SK-N-SH (cell line): ENCODE measurements at regions not wholly inside any gene's neighbourhood (a gene's known extent, or its start where the extent isn't known, plus 50 kb on each side); places are given as distances from the start of the nearest gene placed in this dataset.

Experiments
- CTCF ChIP-seq: fragments of 200-600 bp; sonication (generic); IDR thresholded peaks from 2 replicates; pipeline ENCODE4 v1.6.1; 2017; ENCODE audit warnings: antibody characterized with exemption, mild to moderate bottlenecking, moderate library complexity
- EZH2phosphoT487 ChIP-seq: fragments of 200-600 bp; sonication (generic); IDR thresholded peaks from 2 replicates; pipeline ENCODE4 v1.6.1; 2017; ENCODE audit warnings: low read depth, mixed run types, mild to moderate bottlenecking, antibody characterized with exemption, moderate library complexity, borderline replicate concordance
- FOXJ3 ChIP-seq: sonication (generic); formaldehyde crosslinking; IDR thresholded peaks from 2 replicates; pipeline ENCODE4 v1.5.1; 2020; ENCODE audit warnings: mild to moderate bottlenecking, missing genetic modification reagents
- FOXM1 ChIP-seq: IDR thresholded peaks from 2 replicates; pipeline ENCODE4 v1.4.0; 2012; ENCODE audit warnings: low read depth, mild to moderate bottlenecking
- MAX ChIP-seq: IDR thresholded peaks from 2 replicates; pipeline ENCODE4 v1.4.0; 2012; ENCODE audit warnings: low read depth
- NRF1 ChIP-seq: IDR thresholded peaks from 2 replicates; pipeline ENCODE4 v1.6.1; 2012; ENCODE audit warnings: low read depth, mild to moderate bottlenecking, low read length
- POLR2AphosphoS5 ChIP-seq: IDR thresholded peaks from 2 replicates; pipeline ENCODE4 v1.6.1; 2012; ENCODE audit warnings: low read depth, low read length
- RAD21 ChIP-seq: IDR thresholded peaks from 2 replicates; pipeline ENCODE4 v1.6.1; 2012; ENCODE audit warnings: mild to moderate bottlenecking, low read length
- RCOR1 ChIP-seq: fragments of 150-350 bp; IDR thresholded peaks from 2 replicates; pipeline ENCODE4 v1.6.1; 2017; ENCODE audit warnings: antibody characterized with exemption, low read length
- TAF1 ChIP-seq: IDR thresholded peaks from 2 replicates; pipeline ENCODE4 v1.6.1; 2012; ENCODE audit warnings: low read depth, mild to moderate bottlenecking, low read length, moderate library complexity, borderline replicate concordance
- USF2 ChIP-seq: fragments of 150-350 bp; IDR thresholded peaks from 2 replicates; pipeline ENCODE4 v1.6.1; 2017; ENCODE audit warnings: antibody characterized with exemption, low read length, low read depth, borderline replicate concordance
- YY1 ChIP-seq: IDR thresholded peaks from 2 replicates; pipeline ENCODE4 v1.4.0; 2012; ENCODE audit warnings: low read depth, mild to moderate bottlenecking

GRCh38 chr13:80050252-80050651 lies 290.7 kb downstream of the SPRY2 start:
- no peak for TF ChIP-seq MAX
- no peak for TF ChIP-seq CTCF
- no peak for TF ChIP-seq NRF1
- no peak for TF ChIP-seq RCOR1
- TF ChIP-seq YY1 = no peak
- no peak for TF ChIP-seq TAF1
- TF ChIP-seq USF2 = no peak
- no peak for TF ChIP-seq POLR2AphosphoS5
- no peak for TF ChIP-seq RAD21
- TF ChIP-seq FOXJ3 = no peak
- TF ChIP-seq FOXM1 = no peak
- no peak for TF ChIP-seq EZH2phosphoT487
